ENCODE measurements at regions not wholly inside any gene's neighbourhood (a gene's known extent, or its start where the extent isn't known, plus 50 kb on each side); places are given as distances from the start of the nearest gene placed in this dataset.

DNA sequence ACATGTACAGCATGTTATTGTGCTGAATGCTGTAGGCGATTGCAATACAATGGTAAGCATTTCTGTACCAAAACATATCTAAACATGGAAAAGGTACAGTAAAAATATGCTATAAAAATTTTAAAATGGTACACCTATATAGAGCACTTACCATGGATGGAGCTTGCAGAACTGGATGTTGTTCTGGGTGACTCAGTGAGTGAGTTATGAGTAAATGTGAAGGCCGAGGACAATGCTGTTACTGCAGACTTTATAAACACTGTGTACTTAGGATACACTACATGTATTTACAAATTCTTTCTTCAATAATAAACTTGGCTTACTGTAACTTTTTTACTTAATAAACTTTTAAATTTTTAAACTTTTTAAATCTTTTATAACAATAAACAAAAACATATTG, 473.4 kb upstream of the UBE2E3 start:
- Mint-ChIP-seq H3K9me3 (peaks cover 0 to 7% (median 0%) of the 10 kb centered on the region in 11 donors), H3K27me3 (peaks cover 0 to 13% (median 8%) of the 10 kb centered on the region in 5 donors), H3K36me3 (no peaks in the 10 kb centered on the region), H3K4me1 (no peaks in the 10 kb centered on the region), H3K4me3 (no peak overlapping the region), H3K27ac (no peak overlapping the region)
- no peak for DNase-seq
- CTCF ChIA-PET: no interaction called here
- Histone ChIP-seq H3K27ac (ENCODE audit: low read depth, low read length) (no peak overlapping the region), H3K27me3 (ENCODE audit: control insufficient read depth in 2 of 2, insufficient read depth in 2 of 2, low read length in 2 of 2) (no peaks in the 10 kb centered on the region), H3K9me3 (ENCODE audit: control insufficient read depth in 2 of 3, low read length in 3 of 3) (no peaks in the 10 kb centered on the region), H3K4me3 (ENCODE audit: low read length) (no peak overlapping the region), H3K4me1 (ENCODE audit: control insufficient read depth in 2 of 2, insufficient read depth in 2 of 2, low read length in 2 of 2) (no peaks in the 10 kb centered on the region), H3K36me3 (ENCODE audit: control insufficient read depth in 2 of 3, insufficient read depth in 3 of 3, low read length in 3 of 3) (no peaks in the 10 kb centered on the region)
- intact Hi-C loops (cut with micrococcal nuclease): no loop called here
- no peak for ATAC-seq
- POLR2A ChIA-PET: interaction anchor here (0.6 kb wide), 1 partner anchor 39 kb away, joined by 4 read pairs; no protein-coding TSS in a partner anchor

DNA sequence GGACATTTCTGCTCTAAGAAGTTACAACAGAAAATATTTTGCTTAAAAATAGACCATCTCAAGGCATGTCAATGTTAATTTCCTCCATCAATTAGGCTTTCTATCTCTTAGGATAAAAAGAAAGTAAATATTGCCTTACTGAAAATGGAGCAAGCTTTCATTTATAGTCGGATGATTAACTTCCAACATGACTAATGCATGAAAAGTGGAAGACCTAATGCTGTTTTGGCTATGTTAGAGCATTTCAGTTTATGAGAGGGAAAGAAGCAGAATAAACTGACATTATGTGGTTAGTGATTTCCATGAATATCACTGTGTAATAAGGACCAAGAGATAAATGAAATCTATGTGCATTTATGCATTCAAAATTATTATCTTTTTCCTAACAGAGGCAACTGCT, 475.2 kb upstream of the UBE2E3 start:
- no peaks in the 10 kb centered on the region for H3K36me3 ChIP-seq (ENCODE audit: control insufficient read depth in 2 of 3, insufficient read depth in 3 of 3, low read length in 3 of 3)
- H3K9me3 ChIP-seq (ENCODE audit: control insufficient read depth in 2 of 3, low read length in 3 of 3): no peaks in the 10 kb centered on the region
- H3K4me1 ChIP-seq (ENCODE audit: control insufficient read depth in 2 of 2, insufficient read depth in 2 of 2, low read length in 2 of 2): no peaks in the 10 kb centered on the region
- H3K27ac ChIP-seq (ENCODE audit: low read depth, low read length): no peak overlapping the region
- H3K4me1 Mint-ChIP-seq: no peaks in the 10 kb centered on the region
- no peak overlapping the region for H3K4me3 ChIP-seq (ENCODE audit: low read length)
- peaks cover 0 to 13% (median under 1%) of the 10 kb centered on the region in 5 donors for H3K27me3 Mint-ChIP-seq
- H3K36me3 Mint-ChIP-seq: no peaks in the 10 kb centered on the region
- peaks cover 0 to 3% (median 0%) of the 10 kb centered on the region in 11 donors for H3K9me3 Mint-ChIP-seq
- no peak for DNase-seq
- no peak for ATAC-seq
- H3K4me3 Mint-ChIP-seq: no peak overlapping the region
- intact Hi-C loops (cut with micrococcal nuclease): no loop called here
- ChIA-PET POLR2A (no interaction called here), CTCF (no interaction called here)
- no peaks in the 10 kb centered on the region for H3K27me3 ChIP-seq (ENCODE audit: control insufficient read depth in 2 of 2, insufficient read depth in 2 of 2, low read length in 2 of 2)
- no peak overlapping the region for H3K27ac Mint-ChIP-seq

DNA sequence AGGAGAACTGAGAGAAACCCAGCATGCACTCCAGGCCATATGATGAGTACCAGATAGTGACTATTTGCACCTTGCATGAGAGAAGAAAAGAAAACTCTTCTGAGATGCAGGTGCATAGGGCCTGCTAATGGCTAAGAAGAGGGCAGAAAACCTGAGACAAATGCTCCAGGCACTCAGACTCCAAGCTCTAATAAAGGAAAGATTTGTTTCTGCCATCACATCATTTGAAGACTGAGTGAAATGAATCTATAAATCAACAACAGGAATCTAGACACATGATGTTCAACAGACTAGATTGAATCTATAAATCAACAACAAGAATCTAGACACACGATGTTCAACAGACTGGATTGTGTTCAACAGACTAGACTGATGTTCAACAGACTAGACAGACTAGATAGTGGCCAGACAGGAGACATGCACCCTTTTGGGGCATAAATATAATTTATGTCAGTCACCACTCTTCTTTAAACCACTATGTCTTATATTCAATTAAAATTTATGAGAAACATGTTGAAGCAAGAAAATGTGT, 482.7 kb upstream of the UBE2E3 start:
- Mint-ChIP-seq H3K9me3 (peaks cover 0 to 15% (median 6%) of the 10 kb centered on the region in 11 donors), H3K4me1 (no peaks in the 10 kb centered on the region), H3K4me3 (no peak overlapping the region), H3K27ac (no peak overlapping the region), H3K27me3 (peaks cover 0 to 5% (median 3%) of the 10 kb centered on the region in 5 donors), H3K36me3 (peaks cover 0 to 8% (median 0%) of the 10 kb centered on the region in 5 donors)
- Histone ChIP-seq H3K4me1 (ENCODE audit: control insufficient read depth in 2 of 2, insufficient read depth in 2 of 2, low read length in 2 of 2) (no peaks in the 10 kb centered on the region), H3K27me3 (ENCODE audit: control insufficient read depth in 2 of 2, insufficient read depth in 2 of 2, low read length in 2 of 2) (no peaks in the 10 kb centered on the region), H3K36me3 (ENCODE audit: control insufficient read depth in 2 of 3, insufficient read depth in 3 of 3, low read length in 3 of 3) (no peaks in the 10 kb centered on the region), H3K9me3 (ENCODE audit: control insufficient read depth in 2 of 3, low read length in 3 of 3) (no peaks in the 10 kb centered on the region), H3K27ac (ENCODE audit: low read depth, low read length) (no peak overlapping the region), H3K4me3 (ENCODE audit: low read length) (no peak overlapping the region)
- no peak for ATAC-seq
- ChIA-PET POLR2A (no interaction called here), CTCF (no interaction called here)
- intact Hi-C loops (cut with micrococcal nuclease): no loop called here
- no peak for DNase-seq

DNA sequence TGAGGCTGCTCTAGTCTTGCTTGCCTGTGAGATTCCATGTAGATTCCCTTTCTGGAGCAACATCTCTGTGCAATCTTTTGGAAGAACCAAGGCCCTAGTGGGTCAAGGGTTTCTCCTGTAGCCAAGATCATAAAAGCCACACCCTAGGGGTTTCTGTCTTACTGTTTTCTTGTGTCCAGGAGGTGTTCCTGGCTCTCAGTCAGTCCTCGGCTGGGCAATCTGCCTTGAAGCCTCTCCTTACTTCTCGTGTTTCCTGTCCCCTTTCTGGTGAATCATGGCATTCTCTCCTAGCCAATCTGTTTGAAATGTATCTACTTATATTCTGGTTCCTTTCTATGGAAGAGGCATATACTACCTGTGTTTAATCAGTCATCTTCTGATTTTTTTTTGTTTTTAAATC, 484.8 kb upstream of the UBE2E3 start:
- peaks cover 0 to 7% (median 3%) of the 10 kb centered on the region in 5 donors for H3K27me3 Mint-ChIP-seq
- intact Hi-C loops (cut with micrococcal nuclease): no loop called here
- H3K27ac Mint-ChIP-seq: no peak overlapping the region

GRCh38 chr2:180494286-180494685, 486.1 kb upstream of the UBE2E3 start:
- no peaks in the 10 kb centered on the region for H3K9me3 ChIP-seq (ENCODE audit: control insufficient read depth in 2 of 3, low read length in 3 of 3)
- H3K36me3 ChIP-seq (ENCODE audit: control insufficient read depth in 2 of 3, insufficient read depth in 3 of 3, low read length in 3 of 3): no peaks in the 10 kb centered on the region
- H3K27ac ChIP-seq (ENCODE audit: low read depth, low read length): no peak overlapping the region
- Mint-ChIP-seq H3K36me3 (peaks cover 0 to 8% (median 0%) of the 10 kb centered on the region in 5 donors), H3K4me3 (no peak overlapping the region), H3K27me3 (peaks cover 0 to 7% (median 3%) of the 10 kb centered on the region in 5 donors), H3K27ac (no peak overlapping the region), H3K4me1 (no peaks in the 10 kb centered on the region), H3K9me3 (peaks cover 0 to 24% (median 8%) of the 10 kb centered on the region in 11 donors)
- H3K4me1 ChIP-seq (ENCODE audit: control insufficient read depth in 2 of 2, insufficient read depth in 2 of 2, low read length in 2 of 2): no peaks in the 10 kb centered on the region
- no peak for ATAC-seq
- POLR2A ChIA-PET: no interaction called here
- no peaks in the 10 kb centered on the region for H3K27me3 ChIP-seq (ENCODE audit: control insufficient read depth in 2 of 2, insufficient read depth in 2 of 2, low read length in 2 of 2)
- no peak for DNase-seq
- CTCF ChIA-PET: no interaction called here
- intact Hi-C loops (cut with micrococcal nuclease): no loop called here
- H3K4me3 ChIP-seq (ENCODE audit: low read length): no peak overlapping the region

More for the DNA sequence above, 484.8 kb upstream of the UBE2E3 start:
- no peaks in the 10 kb centered on the region for H3K4me1 ChIP-seq (ENCODE audit: control insufficient read depth in 2 of 2, insufficient read depth in 2 of 2, low read length in 2 of 2)
- ATAC-seq (no peak), DNase-seq (no peak)
- no peak overlapping the region for H3K4me3 ChIP-seq (ENCODE audit: low read length)
- H3K36me3 ChIP-seq (ENCODE audit: control insufficient read depth in 2 of 3, insufficient read depth in 3 of 3, low read length in 3 of 3): no peaks in the 10 kb centered on the region
- H3K27me3 ChIP-seq (ENCODE audit: control insufficient read depth in 2 of 2, insufficient read depth in 2 of 2, low read length in 2 of 2): no peaks in the 10 kb centered on the region
- no peaks in the 10 kb centered on the region for H3K4me1 Mint-ChIP-seq
- H3K27ac ChIP-seq (ENCODE audit: low read depth, low read length): no peak overlapping the region
- peaks cover 0 to 22% (median 6%) of the 10 kb centered on the region in 11 donors for H3K9me3 Mint-ChIP-seq
- CTCF ChIA-PET: no interaction called here
- no peak overlapping the region for H3K4me3 Mint-ChIP-seq
- peaks cover 0 to 8% (median 0%) of the 10 kb centered on the region in 5 donors for H3K36me3 Mint-ChIP-seq
- H3K9me3 ChIP-seq (ENCODE audit: control insufficient read depth in 2 of 3, low read length in 3 of 3): no peaks in the 10 kb centered on the region
- POLR2A ChIA-PET: no interaction called here

DNA sequence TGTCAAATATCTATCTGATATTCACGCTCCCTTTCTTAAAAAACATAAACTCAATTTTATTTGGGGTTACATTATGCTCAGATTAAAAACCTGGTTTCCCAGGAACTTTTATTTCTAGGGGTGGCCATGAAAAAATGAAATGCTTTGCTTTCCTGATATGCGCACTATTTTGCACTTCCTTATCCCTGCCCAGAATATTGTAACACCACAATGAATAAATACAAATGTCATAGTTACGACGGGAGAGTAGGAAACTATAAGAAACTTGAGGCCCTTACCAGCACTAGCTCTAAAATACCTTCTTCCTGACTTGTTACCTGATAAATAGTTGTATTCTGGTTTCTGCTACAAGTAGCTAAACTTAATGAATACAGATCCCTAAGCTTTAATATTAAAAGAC, 475.6 kb upstream of the CWC22 start:
- DNase-seq (no peak), ATAC-seq (no peak)
- intact Hi-C loops (cut with micrococcal nuclease): no loop called here
- CTCF ChIA-PET: no interaction called here
- Mint-ChIP-seq H3K4me3 (no peak overlapping the region), H3K9me3 (no peaks in the 10 kb centered on the region), H3K4me1 (no peaks in the 10 kb centered on the region), H3K27ac (no peak overlapping the region), H3K36me3 (no peaks in the 10 kb centered on the region), H3K27me3 (peaks cover 0 to 4% (median 0%) of the 10 kb centered on the region in 5 donors)
- no peak overlapping the region for H3K4me3 ChIP-seq (ENCODE audit: low read length)
- H3K4me1 ChIP-seq (ENCODE audit: control insufficient read depth in 2 of 2, insufficient read depth in 2 of 2, low read length in 2 of 2): no peaks in the 10 kb centered on the region
- no peaks in the 10 kb centered on the region for H3K9me3 ChIP-seq (ENCODE audit: control insufficient read depth in 2 of 3, low read length in 3 of 3)
- H3K27me3 ChIP-seq (ENCODE audit: control insufficient read depth in 2 of 2, insufficient read depth in 2 of 2, low read length in 2 of 2): no peaks in the 10 kb centered on the region
- POLR2A ChIA-PET: interaction anchor here (0.6 kb wide), 1 partner anchor 247 kb away, joined by 4 read pairs; no protein-coding TSS in a partner anchor
- no peak overlapping the region for H3K27ac ChIP-seq (ENCODE audit: low read depth, low read length)
- no peaks in the 10 kb centered on the region for H3K36me3 ChIP-seq (ENCODE audit: control insufficient read depth in 2 of 3, insufficient read depth in 3 of 3, low read length in 3 of 3)

DNA sequence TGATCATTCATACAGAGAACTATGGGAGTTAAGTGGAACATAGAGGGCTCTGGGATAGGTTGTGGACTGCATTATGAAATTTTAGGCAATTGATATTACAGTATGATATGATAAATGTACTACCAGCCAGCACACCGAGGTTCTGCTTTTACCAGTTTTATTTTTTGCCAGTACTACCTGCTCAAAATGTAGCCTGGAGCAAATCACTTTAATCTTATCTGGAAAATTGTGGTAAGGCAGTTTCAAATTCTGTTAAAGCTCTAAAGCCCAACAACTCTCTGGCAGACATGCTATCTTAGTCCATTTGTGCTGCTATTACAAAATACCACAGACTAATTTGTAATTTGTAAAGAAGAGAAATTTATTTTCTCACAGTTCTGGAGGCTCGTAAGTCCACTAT, 474.9 kb upstream of the CWC22 start:
- Histone ChIP-seq H3K4me1 (ENCODE audit: control insufficient read depth in 2 of 2, insufficient read depth in 2 of 2, low read length in 2 of 2) (no peaks in the 10 kb centered on the region), H3K4me3 (ENCODE audit: low read length) (no peak overlapping the region), H3K36me3 (ENCODE audit: control insufficient read depth in 2 of 3, insufficient read depth in 3 of 3, low read length in 3 of 3) (no peaks in the 10 kb centered on the region), H3K27me3 (ENCODE audit: control insufficient read depth in 2 of 2, insufficient read depth in 2 of 2, low read length in 2 of 2) (no peaks in the 10 kb centered on the region), H3K27ac (ENCODE audit: low read depth, low read length) (no peak overlapping the region), H3K9me3 (ENCODE audit: control insufficient read depth in 2 of 3, low read length in 3 of 3) (no peaks in the 10 kb centered on the region)
- no peak overlapping the region for H3K27ac Mint-ChIP-seq
- intact Hi-C loops (cut with micrococcal nuclease): no loop called here
- DNase-seq: no peak
- ChIA-PET POLR2A (no interaction called here), CTCF (no interaction called here)
- peaks cover 0 to 4% (median 0%) of the 10 kb centered on the region in 5 donors for H3K27me3 Mint-ChIP-seq
- no peaks in the 10 kb centered on the region for H3K4me1 Mint-ChIP-seq
- H3K36me3 Mint-ChIP-seq: no peaks in the 10 kb centered on the region
- H3K4me3 Mint-ChIP-seq: no peak overlapping the region
- no peak for ATAC-seq
- no peaks in the 10 kb centered on the region for H3K9me3 Mint-ChIP-seq

Measured in naive thymus-derived CD4-positive, alpha-beta T cell (primary cell).